Tibial nerve (tissue), 4 donors: ENCODE measurements at regions not wholly inside any gene's neighbourhood (a gene's known extent, or its start where the extent isn't known, plus 50 kb on each side); places are given as distances from the start of the nearest gene placed in this dataset.

ENCODE experiments used
- EP300 ChIP-seq, 2 donors: sonication (generic); formaldehyde crosslinking; IDR thresholded peaks; one replicate each; pipeline ENCODE4 v1.6.1; 2017; ENCODE audit warnings: antibody characterized with exemption in 2 of 2, mild to moderate bottlenecking in 1 of 2
- TF ChIP-seq, protein P1 (sequence below), 5 experiments: fragments of 200-600 bp in 3 of 5; fragments of 450-650 bp in 2 of 5; sonication (generic) in 3 of 5; IDR thresholded peaks; one replicate each; pipeline ENCODE4 v1.5.1; 2016 to 2019; ENCODE audit warnings: antibody characterized with exemption in 5 of 5, mild to moderate bottlenecking in 3 of 5, moderate library complexity in 2 of 5

DNA sequence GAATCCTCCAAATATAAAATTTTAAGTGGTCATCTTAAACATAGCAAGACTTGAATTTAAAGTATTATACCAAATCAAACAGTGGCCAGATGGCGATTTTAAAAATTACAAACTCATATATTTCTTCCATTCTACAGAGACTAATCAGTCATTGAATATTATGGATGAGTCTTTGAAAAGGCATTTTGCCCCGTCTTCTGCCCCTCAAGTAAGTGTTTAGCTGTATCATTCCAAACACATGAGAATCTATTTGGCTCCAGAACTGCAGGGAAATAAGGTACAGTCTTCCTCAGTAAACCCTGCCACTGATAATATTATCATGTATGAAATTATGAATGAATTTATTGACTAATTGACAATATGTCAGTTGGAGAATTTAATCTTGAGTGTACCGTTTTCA, 191.0 kb downstream of the SLC7A11 start:
- TF ChIP-seq, protein P1, sequence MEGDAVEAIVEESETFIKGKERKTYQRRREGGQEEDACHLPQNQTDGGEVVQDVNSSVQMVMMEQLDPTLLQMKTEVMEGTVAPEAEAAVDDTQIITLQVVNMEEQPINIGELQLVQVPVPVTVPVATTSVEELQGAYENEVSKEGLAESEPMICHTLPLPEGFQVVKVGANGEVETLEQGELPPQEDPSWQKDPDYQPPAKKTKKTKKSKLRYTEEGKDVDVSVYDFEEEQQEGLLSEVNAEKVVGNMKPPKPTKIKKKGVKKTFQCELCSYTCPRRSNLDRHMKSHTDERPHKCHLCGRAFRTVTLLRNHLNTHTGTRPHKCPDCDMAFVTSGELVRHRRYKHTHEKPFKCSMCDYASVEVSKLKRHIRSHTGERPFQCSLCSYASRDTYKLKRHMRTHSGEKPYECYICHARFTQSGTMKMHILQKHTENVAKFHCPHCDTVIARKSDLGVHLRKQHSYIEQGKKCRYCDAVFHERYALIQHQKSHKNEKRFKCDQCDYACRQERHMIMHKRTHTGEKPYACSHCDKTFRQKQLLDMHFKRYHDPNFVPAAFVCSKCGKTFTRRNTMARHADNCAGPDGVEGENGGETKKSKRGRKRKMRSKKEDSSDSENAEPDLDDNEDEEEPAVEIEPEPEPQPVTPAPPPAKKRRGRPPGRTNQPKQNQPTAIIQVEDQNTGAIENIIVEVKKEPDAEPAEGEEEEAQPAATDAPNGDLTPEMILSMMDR (IDR thresholded peaks at IDR 0.05) = no peak
- no peak for TF ChIP-seq EP300 (IDR thresholded peaks at IDR 0.05)
